ENCODE measurements at regions not wholly inside any gene's neighbourhood (a gene's known extent, or its start where the extent isn't known, plus 50 kb on each side); places are given as distances from the start of the nearest gene placed in this dataset.

- TF ChIP-seq CTCF (conservative IDR thresholded peaks at IDR 0.05; ENCODE audit: low read depth in 2 of 2) (no peak), CREB1 (CRISPR knock-in tag; IDR thresholded peaks at IDR 0.05; ENCODE audit: low read depth) (no peak)
These were observed 251.6 kb downstream of the NUP35 start (continued) for GRCh38 chr2:183375821-183376220.

GRCh38 chr2:183383854-183384253 is 259.6 kb downstream of the NUP35 start:
- H3K4me1 ChIP-seq (ENCODE audit: insufficient read depth), result no peaks in the 10 kb centered on the region
- Mint-ChIP-seq H3K27ac (no peak overlapping the region), H3K4me3 (no peak overlapping the region), H3K36me3 (ENCODE audit: low read depth) (peaks cover 12% of the 10 kb centered on the region; the same call in 2 of the 3 replicates), H3K9me3 (peaks cover 17% of the 10 kb centered on the region), H3K27me3 (ENCODE audit: insufficient read depth, low read depth, poor library complexity) (peaks cover 5% of the 10 kb centered on the region), H3K4me1 (no peaks in the 10 kb centered on the region)
- peaks cover 2% of the 10 kb centered on the region; the same call in 1 of the 2 replicates for H3K9me2 ChIP-seq (ENCODE audit: insufficient read depth)
- H3K4me2 ChIP-seq, result no peak overlapping the region
- no peaks in the 10 kb centered on the region for H3K79me2 ChIP-seq (replicated peaks; ENCODE audit: insufficient read depth)
- DNase-seq (ENCODE audit: low spot score), result no peak
- no peak overlapping the region for H2AFZ ChIP-seq
- no peaks in the 10 kb centered on the region for H3K27me3 ChIP-seq (ENCODE audit: insufficient read depth)
- no peaks in the 10 kb centered on the region for H3F3A ChIP-seq (replicated peaks; ENCODE audit: low read depth)
- H4K20me1 ChIP-seq (replicated peaks; ENCODE audit: insufficient read depth), result no peaks in the 10 kb centered on the region
- H3K4me3 ChIP-seq, result no peak overlapping the region
- no peak for ATAC-seq
- no peaks in the 10 kb centered on the region for H3K36me3 ChIP-seq (ENCODE audit: insufficient read depth)
- H3K27ac ChIP-seq (ENCODE audit: low read depth), result no peak overlapping the region
- TF ChIP-seq POLR2AphosphoS5 (IDR thresholded peaks at IDR 0.05; ENCODE audit: low read depth) (no peak), CREB1 (CRISPR knock-in tag; IDR thresholded peaks at IDR 0.05; ENCODE audit: low read depth) (no peak), NANOG (IDR thresholded peaks at IDR 0.05; ENCODE audit: borderline replicate concordance) (no peak), EZH2 (IDR thresholded peaks at IDR 0.05; ENCODE audit: low read depth, unreplicated experiment) (no peak), REST (IDR thresholded peaks at IDR 0.05; ENCODE audit: unreplicated experiment) (no peak), EZH2phosphoT487 (IDR thresholded peaks at IDR 0.05; ENCODE audit: unreplicated experiment) (no peak), ETS1 (IDR thresholded peaks at IDR 0.05) (no peak), ZNF462 (CRISPR knock-in tag; IDR thresholded peaks at IDR 0.05) (no peak), JUNB (IDR thresholded peaks at IDR 0.05; ENCODE audit: unreplicated experiment) (no peak), CTCF (conservative IDR thresholded peaks at IDR 0.05; ENCODE audit: low read depth in 2 of 2) (no peak)

All from GM23338 (cell line).